Esophagus squamous epithelium (tissue), 4 donors: ENCODE measurements at regions not wholly inside any gene's neighbourhood (a gene's known extent, or its start where the extent isn't known, plus 50 kb on each side); places are given as distances from the start of the nearest gene placed in this dataset.

Source experiments
- POLR2A ChIP-seq, 4 donors: fragments of 450-650 bp; IDR thresholded peaks; one replicate each; pipeline ENCODE4 v1.6.1; 2017; ENCODE audit warnings: antibody characterized with exemption in 4 of 4, mild to moderate bottlenecking in 4 of 4, moderate library complexity in 3 of 4
- TF ChIP-seq, protein P1 (sequence below), 6 experiments: fragments of 450-650 bp in 4 of 6; fragments of 200-600 bp in 2 of 6; sonication (generic) in 2 of 6; IDR thresholded peaks; one replicate each; pipeline ENCODE4 v1.5.1; 2016 to 2019; ENCODE audit warnings: antibody characterized with exemption in 6 of 6, mild to moderate bottlenecking in 4 of 6, moderate library complexity in 4 of 6

- TF ChIP-seq POLR2A (IDR thresholded peaks at IDR 0.05) = no peak
- TF ChIP-seq, protein P1, sequence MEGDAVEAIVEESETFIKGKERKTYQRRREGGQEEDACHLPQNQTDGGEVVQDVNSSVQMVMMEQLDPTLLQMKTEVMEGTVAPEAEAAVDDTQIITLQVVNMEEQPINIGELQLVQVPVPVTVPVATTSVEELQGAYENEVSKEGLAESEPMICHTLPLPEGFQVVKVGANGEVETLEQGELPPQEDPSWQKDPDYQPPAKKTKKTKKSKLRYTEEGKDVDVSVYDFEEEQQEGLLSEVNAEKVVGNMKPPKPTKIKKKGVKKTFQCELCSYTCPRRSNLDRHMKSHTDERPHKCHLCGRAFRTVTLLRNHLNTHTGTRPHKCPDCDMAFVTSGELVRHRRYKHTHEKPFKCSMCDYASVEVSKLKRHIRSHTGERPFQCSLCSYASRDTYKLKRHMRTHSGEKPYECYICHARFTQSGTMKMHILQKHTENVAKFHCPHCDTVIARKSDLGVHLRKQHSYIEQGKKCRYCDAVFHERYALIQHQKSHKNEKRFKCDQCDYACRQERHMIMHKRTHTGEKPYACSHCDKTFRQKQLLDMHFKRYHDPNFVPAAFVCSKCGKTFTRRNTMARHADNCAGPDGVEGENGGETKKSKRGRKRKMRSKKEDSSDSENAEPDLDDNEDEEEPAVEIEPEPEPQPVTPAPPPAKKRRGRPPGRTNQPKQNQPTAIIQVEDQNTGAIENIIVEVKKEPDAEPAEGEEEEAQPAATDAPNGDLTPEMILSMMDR (IDR thresholded peaks at IDR 0.05) = no peak
Measured at GRCh38 chr3:72160351-72160750, 375.4 kb upstream of the PROK2 start.
